ENCODE measurements at regions not wholly inside any gene's neighbourhood (a gene's known extent, or its start where the extent isn't known, plus 50 kb on each side); places are given as distances from the start of the nearest gene placed in this dataset.

- DNase-seq (no peak), ATAC-seq (no peak)
- no peak for TF ChIP-seq CTCF (IDR thresholded peaks at IDR 0.05)
- no peaks in the 10 kb centered on the region for H3K36me3 ChIP-seq
- peaks cover 0 to 22% (median 3%) of the 10 kb centered on the region in 11 donors for H3K9me3 ChIP-seq
- H3K4me1 ChIP-seq, result no peaks in the 10 kb centered on the region
- no peak overlapping the region for H3K27ac ChIP-seq
- H3K4me3 ChIP-seq, result no peak overlapping the region
- intact Hi-C loops (cut with DNase I), result loop anchor here in 4 of 10 donors (10.0 kb wide), 4 partner anchors 301 to 931 kb away; no protein-coding TSS in a partner anchor
- H3K27me3 ChIP-seq, result no peaks in the 10 kb centered on the region
- WGBS, 2 donors, result 78 to 85% methylated on average over 3 of the region's 3 CpGs
These were observed 157.3 kb downstream of the DIO2 start for GRCh38 chr14:80054020-80054419.

GRCh38 chr14:80049055-80049454 lies 162.2 kb downstream of the DIO2 start:
- Histone ChIP-seq H3K4me1 (no peaks in the 10 kb centered on the region), H3K27ac (no peak overlapping the region), H3K27me3 (no peaks in the 10 kb centered on the region), H3K9me3 (peaks cover 0 to 33% (median 3%) of the 10 kb centered on the region in 11 donors), H3K4me3 (no peak overlapping the region), H3K36me3 (no peaks in the 10 kb centered on the region)
- no peak for DNase-seq
- ATAC-seq, result no peak
- TF ChIP-seq CTCF (IDR thresholded peaks at IDR 0.05), result no peak
- WGBS, 2 donors, result 88 to 89% methylated on average over 2 of the region's 2 CpGs
- intact Hi-C loops (cut with DNase I), result loop anchor here in 1 of 10 donors (10.0 kb wide), 1 partner anchor 684 kb away; no protein-coding TSS in a partner anchor

- Histone ChIP-seq H3K27ac (no peak overlapping the region), H3K4me3 (no peak overlapping the region), H3K36me3 (no peaks in the 10 kb centered on the region), H3K4me1 (no peaks in the 10 kb centered on the region), H3K9me3 (peaks cover 0 to 41% (median 3%) of the 10 kb centered on the region in 11 donors), H3K27me3 (no peaks in the 10 kb centered on the region)
- intact Hi-C loops (cut with DNase I), result loop anchor here in 1 of 10 donors (10.0 kb wide), 1 partner anchor 683 kb away; no protein-coding TSS in a partner anchor
- 39 to 44% methylated on average over 3 of the region's 3 CpGs for WGBS, 2 donors
- TF ChIP-seq CTCF (IDR thresholded peaks at IDR 0.05), result no peak
- DNase-seq (no peak), ATAC-seq (no peak)
These were observed 163.5 kb downstream of the DIO2 start for GRCh38 chr14:80047761-80048160.

GRCh38 chr14:80037349-80037748 lies 174.0 kb downstream of the DIO2 start:
- Histone ChIP-seq H3K27ac (no peak overlapping the region), H3K36me3 (no peaks in the 10 kb centered on the region), H3K27me3 (no peaks in the 10 kb centered on the region), H3K4me3 (no peak overlapping the region), H3K4me1 (no peaks in the 10 kb centered on the region), H3K9me3 (peaks cover 0 to 22% (median 0%) of the 10 kb centered on the region in 11 donors)
- WGBS, 2 donors, result 65 to 77% methylated on average over 2 of the region's 2 CpGs
- no peak for DNase-seq
- no peak for ATAC-seq
- no peak for TF ChIP-seq CTCF (IDR thresholded peaks at IDR 0.05)
- intact Hi-C loops (cut with DNase I), result no loop called here

Measured in heart right ventricle (tissue), 16 donors.